Astrocyte of the spinal cord (primary cell): ENCODE measurements at regions not wholly inside any gene's neighbourhood (a gene's known extent, or its start where the extent isn't known, plus 50 kb on each side); places are given as distances from the start of the nearest gene placed in this dataset.
A peak's percentile ranks its signal among the peaks of the same experiment; 100 is the strongest.

ENCODE experiments used
- DNase-seq: peaks from one replicate; pipeline ENCODE4 v3.0.0; 2011; ENCODE audit warnings: low read depth, low spot score
- H3K4me3 ChIP-seq: 2 replicates; pipeline ENCODE4 v1.5.1; 2011; ENCODE audit warnings: low read depth, mild to moderate bottlenecking, low read length, moderate library complexity
- in situ Hi-C: cut with HindIII; loops from 2 replicates; pipeline ENCODE4 v1.10.0; 2017; ENCODE audit warnings: low sequenced_read_pairs
- TF ChIP-seq, protein P1 (sequence below): IDR thresholded peaks from 2 replicates; pipeline ENCODE4 v1.5.1; 2012; ENCODE audit warnings: low read depth, mild to moderate bottlenecking, low read length, inconsistent platforms

DNA sequence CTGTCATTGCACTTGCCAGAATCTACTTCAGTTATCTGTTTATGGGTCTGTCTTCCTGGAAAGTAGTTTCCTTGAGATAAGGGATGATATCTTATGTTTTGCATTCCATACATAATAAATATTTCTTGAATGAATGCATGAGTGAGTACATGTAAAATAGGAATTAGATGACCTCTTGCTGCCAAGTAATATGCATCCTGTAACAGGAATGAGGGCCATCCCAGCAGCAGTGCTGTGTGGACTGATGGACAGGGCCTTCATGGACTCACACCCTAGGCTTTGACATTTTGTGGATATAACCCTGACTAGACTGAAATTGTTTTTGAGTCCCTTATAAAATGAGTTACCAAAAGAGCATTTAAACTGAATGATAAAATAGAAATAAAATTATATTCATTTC lies 77.2 kb upstream of the NEIL3 start:
- no peak overlapping the region for H3K4me3 ChIP-seq
- TF ChIP-seq, protein P1, sequence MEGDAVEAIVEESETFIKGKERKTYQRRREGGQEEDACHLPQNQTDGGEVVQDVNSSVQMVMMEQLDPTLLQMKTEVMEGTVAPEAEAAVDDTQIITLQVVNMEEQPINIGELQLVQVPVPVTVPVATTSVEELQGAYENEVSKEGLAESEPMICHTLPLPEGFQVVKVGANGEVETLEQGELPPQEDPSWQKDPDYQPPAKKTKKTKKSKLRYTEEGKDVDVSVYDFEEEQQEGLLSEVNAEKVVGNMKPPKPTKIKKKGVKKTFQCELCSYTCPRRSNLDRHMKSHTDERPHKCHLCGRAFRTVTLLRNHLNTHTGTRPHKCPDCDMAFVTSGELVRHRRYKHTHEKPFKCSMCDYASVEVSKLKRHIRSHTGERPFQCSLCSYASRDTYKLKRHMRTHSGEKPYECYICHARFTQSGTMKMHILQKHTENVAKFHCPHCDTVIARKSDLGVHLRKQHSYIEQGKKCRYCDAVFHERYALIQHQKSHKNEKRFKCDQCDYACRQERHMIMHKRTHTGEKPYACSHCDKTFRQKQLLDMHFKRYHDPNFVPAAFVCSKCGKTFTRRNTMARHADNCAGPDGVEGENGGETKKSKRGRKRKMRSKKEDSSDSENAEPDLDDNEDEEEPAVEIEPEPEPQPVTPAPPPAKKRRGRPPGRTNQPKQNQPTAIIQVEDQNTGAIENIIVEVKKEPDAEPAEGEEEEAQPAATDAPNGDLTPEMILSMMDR: no peak
- in situ Hi-C loops: no loop called here
- no peak for DNase-seq

DNA sequence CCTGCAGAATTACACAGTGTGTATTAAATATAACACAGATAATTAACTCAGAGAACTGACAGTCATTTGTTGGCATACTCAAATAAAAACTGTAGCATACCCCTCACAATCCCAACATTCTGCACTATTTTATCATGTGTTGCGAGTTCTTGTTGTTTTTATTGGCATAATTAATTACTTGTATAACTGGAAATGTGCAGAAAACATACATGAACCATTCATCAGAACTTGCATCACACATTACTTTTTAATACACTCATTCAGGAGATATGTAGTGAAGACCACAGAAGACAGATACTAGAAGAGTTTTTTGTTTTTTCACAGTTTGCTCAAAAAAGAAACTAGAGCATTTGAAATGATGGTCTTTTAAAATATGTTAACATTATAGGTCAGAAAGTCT lies 74.6 kb upstream of the NEIL3 start:
- TF ChIP-seq, protein P1: no peak
- in situ Hi-C loops: no loop called here
- peak; percentile 48 for DNase-seq
- no peak overlapping the region for H3K4me3 ChIP-seq

- no peak for DNase-seq
- no peak overlapping the region for H3K4me3 ChIP-seq
- TF ChIP-seq, protein P1: no peak
- in situ Hi-C loops: no loop called here
Measured at GRCh38 chr4:177236886-177237285, 72.8 kb upstream of the NEIL3 start.

- TF ChIP-seq, protein P1: no peak
- in situ Hi-C loops: no loop called here
- no peak for DNase-seq
- H3K4me3 ChIP-seq: no peak overlapping the region
Measured at GRCh38 chr4:177237291-177237690, 72.4 kb upstream of the NEIL3 start.

- TF ChIP-seq, protein P1: no peak
- in situ Hi-C loops: no loop called here
- H3K4me3 ChIP-seq: no peak overlapping the region
- DNase-seq: no peak
Measured at GRCh38 chr4:177239477-177239876, 70.2 kb upstream of the NEIL3 start.

DNA sequence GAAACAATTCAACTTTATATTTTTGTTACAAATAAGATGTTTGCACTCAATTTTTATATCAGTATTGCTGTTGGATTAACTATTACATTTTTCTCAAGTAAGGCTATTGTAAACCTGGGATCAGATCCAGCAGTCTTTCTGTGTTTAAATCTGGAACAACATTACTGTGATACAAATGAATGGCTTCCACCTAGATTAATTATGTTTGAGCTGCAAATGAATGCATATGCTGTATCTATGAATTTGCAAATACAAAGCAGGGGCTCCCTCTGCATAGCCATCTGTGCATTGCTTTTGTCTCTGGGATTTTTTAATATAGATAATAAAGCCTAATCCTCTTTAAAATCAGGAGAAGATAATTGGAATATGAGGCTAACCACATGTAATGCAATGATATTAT lies 69.8 kb upstream of the NEIL3 start:
- H3K4me3 ChIP-seq: no peak overlapping the region
- in situ Hi-C loops: no loop called here
- DNase-seq: no peak
- TF ChIP-seq, protein P1: no peak

DNA sequence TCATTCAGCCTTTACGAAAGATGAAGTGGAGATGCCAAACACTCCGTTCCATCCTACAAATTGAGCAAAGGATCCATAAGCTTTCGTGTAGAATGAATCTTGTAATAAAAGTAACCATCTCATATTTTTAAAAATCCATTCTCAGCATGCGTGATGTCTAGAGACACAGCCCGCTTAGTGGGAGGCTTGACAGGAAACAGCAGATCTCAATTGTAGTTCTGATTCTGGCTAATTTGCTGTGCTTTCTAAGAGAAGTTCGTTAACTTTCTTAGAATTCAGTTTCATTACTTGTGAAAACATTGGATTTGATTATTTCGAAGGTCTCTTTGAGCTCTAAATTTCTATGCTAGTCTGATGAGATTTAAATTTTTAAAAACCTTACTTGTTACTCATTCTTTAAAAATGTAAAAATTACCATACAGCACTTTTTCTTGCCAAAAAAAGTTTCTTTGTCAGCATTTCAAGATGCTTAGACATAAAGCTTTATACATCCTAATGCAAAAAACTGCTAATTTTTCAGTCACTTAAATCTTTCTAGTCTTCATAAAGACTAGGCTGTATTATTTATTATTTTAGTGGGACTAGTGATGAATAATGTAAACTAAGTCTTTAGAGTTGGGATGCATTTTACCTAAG lies 66.9 kb upstream of the NEIL3 start:
- DNase-seq: peak; percentile 19
- in situ Hi-C loops: no loop called here
- no peak overlapping the region for H3K4me3 ChIP-seq
- TF ChIP-seq, protein P1: no peak
